DND-41 (cell line): ENCODE measurements at regions not wholly inside any gene's neighbourhood (a gene's known extent, or its start where the extent isn't known, plus 50 kb on each side); places are given as distances from the start of the nearest gene placed in this dataset.

Source experiments
- ATAC-seq: fragments of 200-7000 bp; cut with Tn5 transposase; 3 replicates; pipeline ENCODE4 v1.9.1; 2021; ENCODE audit warnings: low read depth; ENCODE audit not compliant: insufficient read depth
- DNase-seq: peaks from one replicate; pipeline ENCODE4 v3.0.0-alpha.2; 2020
- H2AFZ ChIP-seq: 2 replicates; pipeline ENCODE4 v1.6.0; 2012; ENCODE audit warnings: low read depth, low read length
- H3K27ac ChIP-seq: 2 replicates; pipeline ENCODE4 v1.5.1; 2012; ENCODE audit warnings: low read length, inconsistent platforms
- H3K27me3 ChIP-seq: fragments of 200-600 bp; sonication (generic); 2 replicates; pipeline ENCODE4 v1.6.0; 2012; ENCODE audit warnings: low read length, mild to moderate bottlenecking, inconsistent platforms; ENCODE audit not compliant: insufficient read depth, poor library complexity
- H3K36me3 ChIP-seq: 2 replicates; pipeline ENCODE4 v1.5.1; 2012; ENCODE audit warnings: low read length, inconsistent platforms; ENCODE audit not compliant: insufficient read depth
- H3K4me1 ChIP-seq: 2 replicates; pipeline ENCODE4 v1.5.1; 2012; ENCODE audit warnings: mild to moderate bottlenecking, low read length; ENCODE audit not compliant: insufficient read depth
- H3K4me2 ChIP-seq: 2 replicates; pipeline ENCODE4 v1.6.0; 2012; ENCODE audit warnings: mild to moderate bottlenecking, moderate library complexity, low read length, inconsistent platforms; ENCODE audit not compliant: insufficient read depth
- H3K4me3 ChIP-seq, 2 experiments: fragments of 200-600 bp in 1 of 2; shearing (Covaris generic) in 1 of 2; 2 replicates each; pipeline ENCODE4 v1.5.1; 2012 to 2016; ENCODE audit warnings: inconsistent platforms in 2 of 2, low read length in 2 of 2, mild to moderate bottlenecking in 2 of 2, low read depth in 1 of 2, moderate library complexity in 1 of 2
- H3K79me2 ChIP-seq: 2 replicates; pipeline ENCODE4 v1.6.0; 2012; ENCODE audit warnings: low read length, inconsistent platforms; ENCODE audit not compliant: insufficient read depth
- H3K9ac ChIP-seq: 2 replicates; pipeline ENCODE4 v1.6.0; 2012; ENCODE audit warnings: low read depth, mild to moderate bottlenecking, inconsistent platforms, low read length, moderate library complexity
- H3K9me3 ChIP-seq: 2 replicates; pipeline ENCODE4 v1.5.1; 2012; ENCODE audit warnings: low read length, moderate library complexity, mild to moderate bottlenecking, inconsistent platforms; ENCODE audit not compliant: insufficient read depth, severe bottlenecking
- H4K20me1 ChIP-seq: 2 replicates; pipeline ENCODE4 v1.6.0; 2012; ENCODE audit warnings: low read length; ENCODE audit not compliant: insufficient read depth
- EZH2 ChIP-seq: IDR thresholded peaks from 3 replicates; pipeline ENCODE4 v1.6.1; 2012; ENCODE audit warnings: borderline replicate concordance, low read depth, mild to moderate bottlenecking, moderate library complexity, low read length, inconsistent platforms; ENCODE audit not compliant: severe bottlenecking
- TF ChIP-seq, protein P1 (sequence below): IDR thresholded peaks from 2 replicates; pipeline ENCODE4 v1.5.1; 2012; ENCODE audit warnings: borderline replicate concordance, low read length, moderate library complexity, mild to moderate bottlenecking; ENCODE audit not compliant: poor library complexity, severe bottlenecking; ENCODE audit errors: extremely low read depth

DNA sequence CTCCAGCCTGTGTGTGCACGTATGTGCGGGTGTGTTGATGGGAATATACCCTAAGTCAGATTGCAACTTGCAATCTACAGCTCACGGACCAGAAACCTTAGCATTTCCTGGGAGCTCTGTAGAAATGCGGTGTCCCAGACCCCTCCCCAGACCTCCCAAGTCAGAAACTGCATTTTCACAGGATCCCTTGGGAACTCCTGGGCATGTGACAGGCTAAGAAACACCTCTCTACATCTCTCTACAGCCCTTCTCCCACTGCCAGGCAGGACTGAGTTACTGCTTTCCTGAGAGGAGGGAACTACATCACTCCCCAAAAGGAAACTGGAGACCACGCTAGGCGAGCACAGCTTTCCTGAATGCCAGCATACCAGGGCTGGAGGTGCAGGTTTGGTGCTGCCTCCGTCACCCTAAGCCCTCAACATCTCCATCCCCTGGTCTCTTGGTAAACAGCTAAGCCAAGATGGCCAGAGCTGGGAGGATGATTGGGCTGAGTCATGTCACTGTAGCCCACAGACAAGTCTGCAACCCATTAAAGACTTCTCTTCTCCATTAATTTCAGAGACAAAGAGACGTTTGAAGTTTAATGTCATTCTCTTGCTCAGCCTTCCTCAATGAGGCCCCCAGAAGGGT is 194.4 kb downstream of the BMP7 start:
- no peaks in the 10 kb centered on the region for H3K9me3 ChIP-seq
- no peak for ATAC-seq

DNA sequence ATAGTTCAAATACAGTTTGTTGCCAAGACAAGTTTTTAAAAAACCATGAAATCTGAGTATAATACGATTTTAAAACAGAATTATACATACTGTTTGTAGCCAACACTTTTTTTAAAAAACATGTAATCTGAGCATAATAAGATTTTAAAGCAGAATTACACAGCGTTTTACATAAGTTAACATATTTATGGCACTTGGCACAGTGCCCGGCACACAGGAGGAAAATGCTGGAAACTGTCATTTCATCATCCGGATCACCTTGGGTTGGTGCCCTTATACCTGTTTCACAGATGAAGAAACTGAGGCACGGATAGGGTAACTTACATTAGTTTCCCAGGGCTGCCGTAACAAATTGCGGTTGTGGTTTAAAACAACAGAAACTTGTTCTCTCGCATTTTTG is 193.0 kb downstream of the BMP7 start:
- H3K9me3 ChIP-seq = no peaks in the 10 kb centered on the region
- H3K9ac ChIP-seq = no peak overlapping the region
- peaks cover 15% of the 10 kb centered on the region for H3K27me3 ChIP-seq
- no peak overlapping the region for H3K4me2 ChIP-seq
- H3K4me1 ChIP-seq = no peaks in the 10 kb centered on the region
- H3K27ac ChIP-seq = no peak overlapping the region
- ATAC-seq (no peak), DNase-seq (no peak)
- no peaks in the 10 kb centered on the region; the same call in 1 of the 2 replicates for H4K20me1 ChIP-seq
- TF ChIP-seq, protein P1, sequence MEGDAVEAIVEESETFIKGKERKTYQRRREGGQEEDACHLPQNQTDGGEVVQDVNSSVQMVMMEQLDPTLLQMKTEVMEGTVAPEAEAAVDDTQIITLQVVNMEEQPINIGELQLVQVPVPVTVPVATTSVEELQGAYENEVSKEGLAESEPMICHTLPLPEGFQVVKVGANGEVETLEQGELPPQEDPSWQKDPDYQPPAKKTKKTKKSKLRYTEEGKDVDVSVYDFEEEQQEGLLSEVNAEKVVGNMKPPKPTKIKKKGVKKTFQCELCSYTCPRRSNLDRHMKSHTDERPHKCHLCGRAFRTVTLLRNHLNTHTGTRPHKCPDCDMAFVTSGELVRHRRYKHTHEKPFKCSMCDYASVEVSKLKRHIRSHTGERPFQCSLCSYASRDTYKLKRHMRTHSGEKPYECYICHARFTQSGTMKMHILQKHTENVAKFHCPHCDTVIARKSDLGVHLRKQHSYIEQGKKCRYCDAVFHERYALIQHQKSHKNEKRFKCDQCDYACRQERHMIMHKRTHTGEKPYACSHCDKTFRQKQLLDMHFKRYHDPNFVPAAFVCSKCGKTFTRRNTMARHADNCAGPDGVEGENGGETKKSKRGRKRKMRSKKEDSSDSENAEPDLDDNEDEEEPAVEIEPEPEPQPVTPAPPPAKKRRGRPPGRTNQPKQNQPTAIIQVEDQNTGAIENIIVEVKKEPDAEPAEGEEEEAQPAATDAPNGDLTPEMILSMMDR = no peak
- no peak for TF ChIP-seq EZH2
- H3K36me3 ChIP-seq = no peaks in the 10 kb centered on the region
- no peaks in the 10 kb centered on the region for H3K79me2 ChIP-seq
- no peak overlapping the region for H2AFZ ChIP-seq
- no peak overlapping the region for H3K4me3 ChIP-seq

More for the DNA sequence above, 194.4 kb downstream of the BMP7 start:
- no peaks in the 10 kb centered on the region for H3K36me3 ChIP-seq
- no peaks in the 10 kb centered on the region; the same call in 1 of the 2 replicates for H4K20me1 ChIP-seq
- DNase-seq = no peak
- no peak for TF ChIP-seq EZH2
- TF ChIP-seq, protein P1 = no peak
- no peak overlapping the region for H3K4me3 ChIP-seq
- no peak overlapping the region for H3K4me2 ChIP-seq
- H3K27ac ChIP-seq = no peak overlapping the region
- H2AFZ ChIP-seq = no peak overlapping the region
- H3K27me3 ChIP-seq = peaks cover 22% of the 10 kb centered on the region
- H3K4me1 ChIP-seq = no peaks in the 10 kb centered on the region
- no peak overlapping the region for H3K9ac ChIP-seq
- no peaks in the 10 kb centered on the region for H3K79me2 ChIP-seq

- H3K4me3 ChIP-seq = no peak overlapping the region
- H3K79me2 ChIP-seq = no peaks in the 10 kb centered on the region
- ATAC-seq (no peak), DNase-seq (no peak)
- H3K4me1 ChIP-seq = no peaks in the 10 kb centered on the region
- peaks cover 3% of the 10 kb centered on the region for H3K9me3 ChIP-seq
- no peak overlapping the region for H3K4me2 ChIP-seq
- H3K36me3 ChIP-seq = no peaks in the 10 kb centered on the region
- H3K9ac ChIP-seq = no peak overlapping the region
- TF ChIP-seq, protein P1 = no peak
- TF ChIP-seq EZH2 = no peak
- no peaks in the 10 kb centered on the region; the same call in 1 of the 2 replicates for H4K20me1 ChIP-seq
- peaks cover 8% of the 10 kb centered on the region for H3K27me3 ChIP-seq
- no peak overlapping the region for H2AFZ ChIP-seq
- H3K27ac ChIP-seq = no peak overlapping the region
Observed at GRCh38 chr20:57074386-57074785, 192.1 kb downstream of the BMP7 start.
